HCEC 1CT (cell line): ENCODE measurements at regions not wholly inside any gene's neighbourhood (a gene's known extent, or its start where the extent isn't known, plus 50 kb on each side); places are given as distances from the start of the nearest gene placed in this dataset.

Experiments used
- DNase-seq: peaks from one replicate; pipeline ENCODE4 v3.0.0-alpha.2; 2017

GRCh38 chr2:120428748-120429147 is 82.8 kb downstream of the INHBB start:
- DNase-seq: no peak

GRCh38 chr2:120429586-120430500 is 83.9 kb downstream of the INHBB start:
- DNase-seq: no peak

GRCh38 chr2:120430501-120430830 is 84.5 kb downstream of the INHBB start:
- DNase-seq: no peak

- DNase-seq: no peak
Observed at GRCh38 chr2:120430957-120431356, 85.0 kb downstream of the INHBB start.

GRCh38 chr2:120431386-120432292 is 85.7 kb downstream of the INHBB start:
- DNase-seq: no peak

GRCh38 chr2:120432293-120432975 is 86.5 kb downstream of the INHBB start:
- DNase-seq: no peak

GRCh38 chr2:120432976-120433815 is 87.3 kb downstream of the INHBB start:
- DNase-seq: no peak

- no peak for DNase-seq
Observed at GRCh38 chr2:120433816-120434290, 87.9 kb downstream of the INHBB start.

- no peak for DNase-seq
Observed at GRCh38 chr2:120434492-120435308, 88.8 kb downstream of the INHBB start.

GRCh38 chr2:120435671-120436459 is 89.9 kb downstream of the INHBB start:
- no peak for DNase-seq

- no peak for DNase-seq
Observed at GRCh38 chr2:120436460-120436739, 90.5 kb downstream of the INHBB start.

GRCh38 chr2:120436885-120437603 is 91.1 kb downstream of the INHBB start:
- DNase-seq: peak; percentile 24

- no peak for DNase-seq
Observed at GRCh38 chr2:120437604-120438000, 91.7 kb downstream of the INHBB start.

GRCh38 chr2:120438301-120439066 is 92.5 kb downstream of the INHBB start:
- no peak for DNase-seq

- no peak for DNase-seq
Observed at GRCh38 chr2:120439067-120439368, 93.1 kb downstream of the INHBB start.

GRCh38 chr2:120439637-120440384 is 93.9 kb downstream of the INHBB start:
- no peak for DNase-seq

GRCh38 chr2:120440521-120441350 is 94.8 kb downstream of the INHBB start:
- DNase-seq: no peak

- DNase-seq: no peak
Observed at GRCh38 chr2:120441351-120441700, 95.4 kb downstream of the INHBB start.
